IMR-90 (cell line): ENCODE measurements at regions not wholly inside any gene's neighbourhood (a gene's known extent, or its start where the extent isn't known, plus 50 kb on each side); places are given as distances from the start of the nearest gene placed in this dataset.

Experiments used
- ATAC-seq: fragments of 200-7000 bp; cut with Tn5 transposase; 2 replicates; pipeline ENCODE4 v1.9.1; 2020; ENCODE audit warnings: low read depth, mild to moderate bottlenecking, moderate library complexity
- BruUV-seq: library from RNA; stranded (reverse); fragments of 400-500 nt; replicated peaks from 2 replicates; lab custom pipeline; 2021; lab: Mats Ljungman, UMichigan
- CTCF ChIA-PET: fragments of 300-600 bp; formaldehyde crosslinking; extraction: SDS; loops from one replicate; lab custom pipeline; 2021; ENCODE audit warnings: antibody characterized with exemption; lab: Yijun Ruan, JAX
- POLR2A ChIA-PET: fragments of 300-600 bp; sonication (Branson Sonifier 250); formaldehyde crosslinking; loops from one replicate; lab custom pipeline; 2022; ENCODE audit warnings: antibody characterized with exemption; ENCODE audit not compliant: unreplicated experiment; lab: Charles Lee
- DNase-seq: peaks from one replicate; pipeline ENCODE4 v3.0.0; 2013
- H2AFZ ChIP-seq: replicated peaks from 2 replicates; pipeline ENCODE3; 2013; ENCODE audit warnings: low read length, mild to moderate bottlenecking; ENCODE audit not compliant: poor library complexity
- H2AK5ac ChIP-seq: 2 replicates; pipeline ENCODE4 v1.6.1; 2013; ENCODE audit warnings: low read depth, low read length, inconsistent platforms
- H2AK9ac ChIP-seq: replicated peaks from 2 replicates; pipeline ENCODE3; 2013; ENCODE audit warnings: mild to moderate bottlenecking, low read depth, low read length, moderate library complexity; ENCODE audit not compliant: poor library complexity
- H2BK120ac ChIP-seq: 2 replicates; pipeline ENCODE4 v1.6.1; 2013; ENCODE audit warnings: low read depth, low read length, inconsistent platforms
- H2BK15ac ChIP-seq: 3 replicates; pipeline ENCODE4 v1.6.1; 2013; ENCODE audit warnings: low read depth, low read length, inconsistent platforms
- H2BK20ac ChIP-seq: 2 replicates; pipeline ENCODE4 v1.6.1; 2013; ENCODE audit warnings: low read depth, mild to moderate bottlenecking, inconsistent platforms, low read length, moderate library complexity
- H2BK5ac ChIP-seq: 2 replicates; pipeline ENCODE4 v1.6.1; 2013; ENCODE audit warnings: mild to moderate bottlenecking, low read depth, low read length, inconsistent platforms; ENCODE audit not compliant: poor library complexity, severe bottlenecking
- H3K14ac ChIP-seq: replicated peaks from 2 replicates; pipeline ENCODE4 v1.6.1; 2013; ENCODE audit warnings: low read depth, low read length, inconsistent platforms
- H3K18ac ChIP-seq: 2 replicates; pipeline ENCODE4 v1.6.1; 2013; ENCODE audit warnings: low read depth, low read length, control low read depth
- H3K23ac ChIP-seq: 2 replicates; pipeline ENCODE4 v1.6.1; 2013; ENCODE audit warnings: low read depth, low read length, inconsistent platforms
- H3K27ac ChIP-seq: 2 replicates; pipeline ENCODE4 v1.5.1; 2013; ENCODE audit warnings: mild to moderate bottlenecking, control low read depth, low read length; ENCODE audit not compliant: insufficient read depth
- H3K27me3 ChIP-seq: 2 replicates; pipeline ENCODE4 v1.6.1; 2013; ENCODE audit warnings: low read length; ENCODE audit not compliant: control insufficient read depth, insufficient read depth
- H3K36me3 ChIP-seq: 2 replicates; pipeline ENCODE4 v1.6.1; 2013; ENCODE audit warnings: low read length, mixed read lengths; ENCODE audit not compliant: control insufficient read depth, insufficient read depth
- H3K4ac ChIP-seq: 2 replicates; pipeline ENCODE4 v1.6.1; 2013; ENCODE audit warnings: low read depth, low read length, inconsistent platforms
- H3K4me1 ChIP-seq: 2 replicates; pipeline ENCODE4 v1.6.1; 2013; ENCODE audit warnings: low read length, mixed read lengths; ENCODE audit not compliant: control insufficient read depth, insufficient read depth
- H3K4me2 ChIP-seq: 2 replicates; pipeline ENCODE4 v1.6.1; 2013; ENCODE audit warnings: low read depth, mild to moderate bottlenecking, control low read depth, low read length, moderate library complexity
- H3K4me3 ChIP-seq: 2 replicates; pipeline ENCODE4 v1.5.1; 2013; ENCODE audit warnings: low read depth, mild to moderate bottlenecking, control low read depth, low read length, moderate library complexity; ENCODE audit not compliant: insufficient read depth
- H3K56ac ChIP-seq: 2 replicates; pipeline ENCODE4 v1.6.1; 2013; ENCODE audit warnings: low read length, inconsistent platforms; ENCODE audit not compliant: insufficient read depth; ENCODE audit errors: extremely low read depth
- H3K79me1 ChIP-seq, 2 experiments: 2 replicates each; pipeline ENCODE4 v1.6.1; 2013; ENCODE audit warnings: low read length in 2 of 2, inconsistent platforms in 1 of 2, low read depth in 1 of 2
- H3K9ac ChIP-seq: 2 replicates; pipeline ENCODE4 v1.6.1; 2013; ENCODE audit warnings: low read depth, low read length, control low read depth
- H3K9me1 ChIP-seq: 2 replicates; pipeline ENCODE4 v1.6.1; 2013; ENCODE audit warnings: low read length, inconsistent platforms; ENCODE audit not compliant: insufficient read depth
- H3K9me3 ChIP-seq: 2 replicates; pipeline ENCODE4 v1.6.1; 2013; ENCODE audit warnings: low read length; ENCODE audit not compliant: control insufficient read depth, insufficient read depth
- H4K20me1 ChIP-seq: 2 replicates; pipeline ENCODE4 v1.6.1; 2013; ENCODE audit warnings: low read length, inconsistent platforms; ENCODE audit not compliant: insufficient read depth
- H4K5ac ChIP-seq: 2 replicates; pipeline ENCODE4 v1.6.1; 2013; ENCODE audit warnings: mild to moderate bottlenecking, low read depth, low read length, control low read depth
- H4K8ac ChIP-seq, 2 experiments: 2 replicates each; pipeline ENCODE4 v1.6.1; 2013; ENCODE audit warnings: low read depth in 2 of 2, low read length in 2 of 2, control low read depth in 1 of 2, inconsistent platforms in 1 of 2
- H4K91ac ChIP-seq: 2 replicates; pipeline ENCODE4 v1.6.1; 2013; ENCODE audit warnings: low read depth, low read length, inconsistent platforms; ENCODE audit not compliant: insufficient read depth
- BHLHE40 ChIP-seq: fragments of 150-350 bp; IDR thresholded peaks from 2 replicates; pipeline ENCODE4 v1.6.1; 2016; ENCODE audit warnings: mild to moderate bottlenecking, low read depth, low read length
- FOS ChIP-seq: fragments of 150-350 bp; IDR thresholded peaks from 2 replicates; pipeline ENCODE4 v1.6.1; 2016; ENCODE audit warnings: low read depth, low read length
- MAFK ChIP-seq: IDR thresholded peaks from 2 replicates; pipeline ENCODE4 v1.6.1; 2012; ENCODE audit warnings: low read depth, low read length, improper control_type of control experiment
- MAZ ChIP-seq: IDR thresholded peaks from 2 replicates; pipeline ENCODE4 v1.6.1; 2012; ENCODE audit warnings: low read depth, mild to moderate bottlenecking, low read length, improper control_type of control experiment, moderate library complexity, borderline replicate concordance
- RCOR1 ChIP-seq: IDR thresholded peaks from 2 replicates; pipeline ENCODE4 v1.6.1; 2012; ENCODE audit warnings: mild to moderate bottlenecking, low read length, improper control_type of control experiment; ENCODE audit not compliant: insufficient replicate concordance
- whole genome bisulfite sequencing, 2 experiments: methylation state at CpG; one replicate each; pipeline versions ENCODE4 v1.1.5 to v1.1.7; 2013; ENCODE audit warnings: missing lambda C conversion rate in 2 of 2; ENCODE audit not compliant: insufficient read length in 1 of 2; ENCODE audit errors: extremely low coverage in 2 of 2; 5-methylcytosine and 5-hydroxymethylcytosine counted together
- dilution Hi-C: fragments of 300-500 bp; cut with HindIII; formaldehyde crosslinking; loops from one replicate; pipeline ENCODE4 v1.14.3; 2018; ENCODE audit warnings: low sequenced_read_pairs; ENCODE audit not compliant: unreplicated experiment
- in situ Hi-C: fragments of 300-500 bp; cut with MboI; formaldehyde crosslinking; loops from 3 replicates; pipeline ENCODE4 v1.14.3; 2019; ENCODE audit warnings: low sequenced_read_pairs, inconsistent platforms, mixed read lengths
- intact Hi-C: fragments of 100-400 bp; cut with micrococcal nuclease; formaldehyde crosslinking; loops from 2 replicates; pipeline ENCODE4 v1.10.0; 2022

DNA sequence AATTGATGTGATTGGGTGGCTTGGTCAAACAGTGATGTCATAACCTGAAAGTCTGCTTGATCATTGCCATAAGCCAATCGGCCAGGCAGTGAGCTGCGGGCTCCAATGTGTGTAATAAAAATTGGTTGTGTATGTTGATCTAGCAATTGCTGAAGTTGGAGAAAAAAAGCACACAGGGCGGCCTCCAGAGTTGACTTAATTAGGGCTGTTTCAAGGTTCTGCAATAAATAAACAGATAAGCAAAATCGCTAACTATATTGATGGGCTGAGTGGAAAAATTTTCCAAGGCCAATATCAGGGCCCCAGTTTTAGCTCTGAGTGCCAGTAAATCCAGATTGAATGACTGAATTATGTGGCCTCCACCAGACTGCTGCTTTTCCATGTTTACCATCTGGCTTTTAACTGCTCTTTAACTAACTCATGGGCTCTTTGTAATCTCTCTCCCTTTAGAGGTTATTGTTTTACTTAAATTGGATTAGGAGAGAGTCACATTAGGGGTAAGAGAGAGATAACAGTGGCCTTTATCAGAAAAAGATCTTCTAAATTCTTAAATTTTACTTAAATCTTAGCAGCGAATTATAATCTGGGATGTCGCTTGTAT, 160.6 kb upstream of the WDFY3 start:
- H3K27ac ChIP-seq = no peak overlapping the region
- no peak overlapping the region for H3K18ac ChIP-seq
- no peak overlapping the region for H2BK5ac ChIP-seq
- H3K9me3 ChIP-seq = no peaks in the 10 kb centered on the region
- no peak overlapping the region for H4K5ac ChIP-seq
- H3K23ac ChIP-seq = no peak overlapping the region
- no peak overlapping the region for H4K8ac ChIP-seq
- no peak overlapping the region for H2BK15ac ChIP-seq
- H3K9ac ChIP-seq = no peak overlapping the region
- intact Hi-C loops (no loop called here), in situ Hi-C loops (no loop called here), dilution Hi-C loops (no loop called here)
- H4K20me1 ChIP-seq = no peaks in the 10 kb centered on the region
- ATAC-seq (no peak), DNase-seq (no peak)
- H2AK9ac ChIP-seq = no peak overlapping the region
- no peaks in the 10 kb centered on the region for H3K36me3 ChIP-seq
- no peak overlapping the region for H2BK120ac ChIP-seq
- BruUV-seq = no TSS peak
- ChIA-PET CTCF (no interaction called here), POLR2A (no interaction called here)
- H2AK5ac ChIP-seq = no peak overlapping the region
- no peak overlapping the region for H4K91ac ChIP-seq
- H3K9me1 ChIP-seq = no peaks in the 10 kb centered on the region
- H3K4me2 ChIP-seq = no peak overlapping the region
- H2AFZ ChIP-seq = no peak overlapping the region
- no peak overlapping the region for H3K4ac ChIP-seq
- H3K14ac ChIP-seq = no peak overlapping the region
- no peaks in the 10 kb centered on the region for H3K79me1 ChIP-seq
- H3K27me3 ChIP-seq = no peaks in the 10 kb centered on the region
- TF ChIP-seq MAFK (no peak), RCOR1 (no peak), BHLHE40 (no peak), MAZ (no peak), FOS (no peak)
- 92% methylated on average over 2 of the region's 6 CpGs; no CpG with 5 or more reads in 1 of the 2 experiments for WGBS, 2 experiments
- no peaks in the 10 kb centered on the region for H3K4me1 ChIP-seq
- H3K4me3 ChIP-seq = no peak overlapping the region
- no peak overlapping the region for H3K56ac ChIP-seq
- no peak overlapping the region for H2BK20ac ChIP-seq
